PFSK-1 (cell line): ENCODE measurements at regions not wholly inside any gene's neighbourhood (a gene's known extent, or its start where the extent isn't known, plus 50 kb on each side); places are given as distances from the start of the nearest gene placed in this dataset.

ENCODE experiments used
- FOXP2 ChIP-seq: optimal IDR thresholded peaks from 2 replicates; pipeline ENCODE3; 2011; ENCODE audit warnings: borderline replicate concordance, control low read depth, inconsistent platforms; ENCODE audit not compliant: insufficient read depth; ENCODE audit errors: extremely low read length, extremely low read depth
- POLR2AphosphoS5 ChIP-seq: IDR thresholded peaks from 2 replicates; pipeline ENCODE4 v1.6.1; 2012; ENCODE audit warnings: low read depth, mild to moderate bottlenecking, control low read depth, low read length, moderate library complexity
- REST ChIP-seq, 2 experiments: IDR thresholded peaks; 2 replicates each; pipeline versions ENCODE4 v1.6.1 to v1.8.0; 2011 to 2012; ENCODE audit warnings: low read depth in 2 of 2, low read length in 2 of 2, control low read depth in 1 of 2, inconsistent platforms in 1 of 2, mild to moderate bottlenecking in 1 of 2, moderate library complexity in 1 of 2; ENCODE audit not compliant: insufficient read depth in 1 of 2
- SIN3A ChIP-seq: IDR thresholded peaks from 2 replicates; pipeline ENCODE4 v1.6.1; 2012; ENCODE audit warnings: mild to moderate bottlenecking, low read length, moderate library complexity, borderline replicate concordance; ENCODE audit not compliant: insufficient read depth
- TAF1 ChIP-seq: IDR thresholded peaks from 2 replicates; pipeline ENCODE4 v1.6.1; 2012; ENCODE audit warnings: low read length, control low read depth, borderline replicate concordance; ENCODE audit not compliant: insufficient read depth

- TF ChIP-seq FOXP2 (no peak), TAF1 (no peak), SIN3A (no peak), POLR2AphosphoS5 (no peak), REST (IDR thresholded peaks at IDR 0.05; ENCODE audit: insufficient read depth in 1 of 2, low read depth in 2 of 2, low read length in 2 of 2) (no peak)
These were observed 102.4 kb upstream of the CD93 start for GRCh38 chr20:23188377-23189169.

- no peak for TF ChIP-seq REST (IDR thresholded peaks at IDR 0.05; ENCODE audit: insufficient read depth in 1 of 2, low read depth in 2 of 2, low read length in 2 of 2)
- TF ChIP-seq SIN3A = no peak
- TF ChIP-seq TAF1 = no peak
- TF ChIP-seq FOXP2 = no peak
- no peak for TF ChIP-seq POLR2AphosphoS5
These were observed 101.6 kb upstream of the CD93 start for GRCh38 chr20:23187751-23188150.

GRCh38 chr20:23186808-23187207 lies 100.7 kb upstream of the CD93 start:
- no peak for TF ChIP-seq POLR2AphosphoS5
- no peak for TF ChIP-seq FOXP2
- no peak for TF ChIP-seq TAF1

GRCh38 chr20:23180451-23180921 lies 94.4 kb upstream of the CD93 start:
- TF ChIP-seq POLR2AphosphoS5 (no peak), FOXP2 (no peak), SIN3A (no peak), REST (IDR thresholded peaks at IDR 0.05; ENCODE audit: insufficient read depth in 1 of 2, low read depth in 2 of 2, low read length in 2 of 2) (no peak), TAF1 (no peak)

GRCh38 chr20:23179766-23180403 lies 93.8 kb upstream of the CD93 start:
- TF ChIP-seq REST (IDR thresholded peaks at IDR 0.05; ENCODE audit: insufficient read depth in 1 of 2, low read depth in 2 of 2, low read length in 2 of 2) = no peak
- no peak for TF ChIP-seq SIN3A
- TF ChIP-seq POLR2AphosphoS5 = no peak
- TF ChIP-seq FOXP2 = no peak
- no peak for TF ChIP-seq TAF1
